ENCODE measurements at regions not wholly inside any gene's neighbourhood (a gene's known extent, or its start where the extent isn't known, plus 50 kb on each side); places are given as distances from the start of the nearest gene placed in this dataset.
"Not testable (repeated sequence)": the region's sequence is repeated elsewhere in the genome, so short reads cannot be mapped to it uniquely, and the experiment has no call there.

DNA sequence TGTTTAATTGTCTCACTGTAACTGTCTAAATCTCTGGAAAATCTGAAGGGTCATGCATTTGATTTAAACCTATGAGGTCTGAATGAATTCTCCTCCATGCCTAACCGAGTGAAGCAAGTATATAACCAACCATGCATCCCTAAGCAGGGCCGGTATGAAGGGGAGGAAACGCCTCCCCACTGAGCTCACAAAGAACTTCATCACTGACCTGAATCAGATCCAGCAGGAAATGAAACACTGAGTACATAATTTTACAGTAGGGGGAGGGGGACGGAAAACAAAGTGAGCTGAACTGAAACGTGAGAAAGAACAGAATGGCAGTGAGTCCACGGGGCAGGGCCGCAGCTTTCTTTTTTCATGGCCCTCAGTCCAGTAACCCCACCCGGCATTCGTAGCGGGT lies 294.1 kb upstream of the TEKT4 start:
- TF ChIP-seq POLR2A (IDR thresholded peaks at IDR 0.05): not testable (repeated sequence)
- TF ChIP-seq, protein P1, sequence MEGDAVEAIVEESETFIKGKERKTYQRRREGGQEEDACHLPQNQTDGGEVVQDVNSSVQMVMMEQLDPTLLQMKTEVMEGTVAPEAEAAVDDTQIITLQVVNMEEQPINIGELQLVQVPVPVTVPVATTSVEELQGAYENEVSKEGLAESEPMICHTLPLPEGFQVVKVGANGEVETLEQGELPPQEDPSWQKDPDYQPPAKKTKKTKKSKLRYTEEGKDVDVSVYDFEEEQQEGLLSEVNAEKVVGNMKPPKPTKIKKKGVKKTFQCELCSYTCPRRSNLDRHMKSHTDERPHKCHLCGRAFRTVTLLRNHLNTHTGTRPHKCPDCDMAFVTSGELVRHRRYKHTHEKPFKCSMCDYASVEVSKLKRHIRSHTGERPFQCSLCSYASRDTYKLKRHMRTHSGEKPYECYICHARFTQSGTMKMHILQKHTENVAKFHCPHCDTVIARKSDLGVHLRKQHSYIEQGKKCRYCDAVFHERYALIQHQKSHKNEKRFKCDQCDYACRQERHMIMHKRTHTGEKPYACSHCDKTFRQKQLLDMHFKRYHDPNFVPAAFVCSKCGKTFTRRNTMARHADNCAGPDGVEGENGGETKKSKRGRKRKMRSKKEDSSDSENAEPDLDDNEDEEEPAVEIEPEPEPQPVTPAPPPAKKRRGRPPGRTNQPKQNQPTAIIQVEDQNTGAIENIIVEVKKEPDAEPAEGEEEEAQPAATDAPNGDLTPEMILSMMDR (IDR thresholded peaks at IDR 0.05): not testable (repeated sequence)

All from testis (tissue), 2 donors.